OCI-LY3 (cell line): ENCODE measurements at regions not wholly inside any gene's neighbourhood (a gene's known extent, or its start where the extent isn't known, plus 50 kb on each side); places are given as distances from the start of the nearest gene placed in this dataset.

Experiments
- H2AFZ ChIP-seq: fragments of 200-600, 300-600 bp; shearing (Covaris generic); 2 replicates; pipeline ENCODE4 v1.6.0; 2014; ENCODE audit warnings: antibody characterized with exemption, low read depth, low read length
- H3K27ac ChIP-seq: fragments of 200-600, 300-600 bp; sonication (generic); 2 replicates; pipeline ENCODE4 v1.5.1; 2014; ENCODE audit warnings: mild to moderate bottlenecking, low read length, moderate library complexity, mixed read lengths
- H3K27me3 ChIP-seq: fragments of 200-600, 300-600 bp; sonication (generic); 2 replicates; pipeline ENCODE4 v1.6.1; 2014; ENCODE audit warnings: low read depth, low read length, mixed read lengths
- H3K36me3 ChIP-seq: fragments of 200-600, 300-600 bp; sonication (generic); replicated peaks from 2 replicates; pipeline ENCODE3; 2014; ENCODE audit warnings: low read depth, low read length, mixed read lengths
- H3K4me1 ChIP-seq: fragments of 300-600, 200-600 bp; sonication (generic); 2 replicates; pipeline ENCODE4 v1.6.1; 2014; ENCODE audit warnings: low read length, mixed read lengths
- H3K4me2 ChIP-seq: fragments of 200-600, 300-600 bp; sonication (generic); 2 replicates; pipeline ENCODE4 v1.6.1; 2014; ENCODE audit warnings: low read length, mixed read lengths
- H3K4me3 ChIP-seq: fragments of 300-600, 200-600 bp; sonication (generic); 2 replicates; pipeline ENCODE4 v1.5.1; 2014; ENCODE audit warnings: antibody characterized with exemption, mild to moderate bottlenecking, low read length, moderate library complexity
- H3K79me2 ChIP-seq: fragments of 300-600, 200-600 bp; shearing (Covaris generic); 2 replicates; pipeline ENCODE4 v1.6.1; 2014; ENCODE audit warnings: mild to moderate bottlenecking, low read length, mixed read lengths
- H3K9ac ChIP-seq: fragments of 300-600, 200-600 bp; shearing (Covaris generic); 2 replicates; pipeline ENCODE4 v1.6.0; 2014; ENCODE audit warnings: mild to moderate bottlenecking, low read length, moderate library complexity
- H3K9me3 ChIP-seq: fragments of 200-600, 300-600 bp; shearing (Covaris generic); 2 replicates; pipeline ENCODE4 v1.6.1; 2014; ENCODE audit warnings: low read length, mixed read lengths; ENCODE audit not compliant: insufficient read depth
- H4K20me1 ChIP-seq: fragments of 200-600, 300-600 bp; sonication (generic); 2 replicates; pipeline ENCODE4 v1.6.1; 2016; ENCODE audit warnings: low read length, mixed read lengths; ENCODE audit not compliant: insufficient read depth
- EZH2phosphoT487 ChIP-seq: fragments of 200-600 bp; shearing (Covaris generic); IDR thresholded peaks from 2 replicates; pipeline ENCODE4 v1.6.1; 2018; ENCODE audit warnings: antibody characterized with exemption, mixed run types, low read depth
- TF ChIP-seq, protein P1 (sequence below): fragments of 200-600, 300-600 bp; sonication (generic); IDR thresholded peaks from 2 replicates; pipeline ENCODE4 v1.5.1; 2014; ENCODE audit warnings: antibody characterized with exemption, low read length, low read depth

DNA sequence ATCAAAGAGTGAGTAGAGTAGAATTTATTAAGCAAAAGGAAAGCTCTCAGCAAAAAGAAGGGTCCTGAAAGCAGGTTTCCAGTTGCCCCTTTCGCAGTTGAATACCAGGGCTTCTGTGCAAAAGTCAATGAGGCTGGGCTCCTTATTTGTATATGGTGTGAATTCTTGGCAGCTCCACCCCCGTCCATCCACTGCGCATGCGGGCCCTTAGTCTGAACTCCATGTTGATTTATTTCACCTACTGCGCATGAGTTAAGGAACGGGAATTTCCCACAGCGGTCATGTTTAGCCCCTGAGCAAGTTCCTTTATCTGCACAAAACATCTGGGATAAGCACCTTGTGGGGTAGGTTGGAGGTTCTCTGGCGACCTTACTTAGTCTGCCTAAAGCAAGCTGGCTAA, 325.6 kb downstream of the ZWINT start:
- Histone ChIP-seq H3K27ac (no peak overlapping the region), H3K9me3 (no peaks in the 10 kb centered on the region), H3K79me2 (no peaks in the 10 kb centered on the region), H3K9ac (no peak overlapping the region), H3K4me1 (no peaks in the 10 kb centered on the region), H3K4me3 (no peak overlapping the region), H3K4me2 (no peak overlapping the region), H4K20me1 (no peaks in the 10 kb centered on the region), H3K36me3 (no peaks in the 10 kb centered on the region), H3K27me3 (no peaks in the 10 kb centered on the region), H2AFZ (no peak overlapping the region)
- TF ChIP-seq EZH2phosphoT487, result no peak
- TF ChIP-seq, protein P1, sequence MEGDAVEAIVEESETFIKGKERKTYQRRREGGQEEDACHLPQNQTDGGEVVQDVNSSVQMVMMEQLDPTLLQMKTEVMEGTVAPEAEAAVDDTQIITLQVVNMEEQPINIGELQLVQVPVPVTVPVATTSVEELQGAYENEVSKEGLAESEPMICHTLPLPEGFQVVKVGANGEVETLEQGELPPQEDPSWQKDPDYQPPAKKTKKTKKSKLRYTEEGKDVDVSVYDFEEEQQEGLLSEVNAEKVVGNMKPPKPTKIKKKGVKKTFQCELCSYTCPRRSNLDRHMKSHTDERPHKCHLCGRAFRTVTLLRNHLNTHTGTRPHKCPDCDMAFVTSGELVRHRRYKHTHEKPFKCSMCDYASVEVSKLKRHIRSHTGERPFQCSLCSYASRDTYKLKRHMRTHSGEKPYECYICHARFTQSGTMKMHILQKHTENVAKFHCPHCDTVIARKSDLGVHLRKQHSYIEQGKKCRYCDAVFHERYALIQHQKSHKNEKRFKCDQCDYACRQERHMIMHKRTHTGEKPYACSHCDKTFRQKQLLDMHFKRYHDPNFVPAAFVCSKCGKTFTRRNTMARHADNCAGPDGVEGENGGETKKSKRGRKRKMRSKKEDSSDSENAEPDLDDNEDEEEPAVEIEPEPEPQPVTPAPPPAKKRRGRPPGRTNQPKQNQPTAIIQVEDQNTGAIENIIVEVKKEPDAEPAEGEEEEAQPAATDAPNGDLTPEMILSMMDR, result no peak

DNA sequence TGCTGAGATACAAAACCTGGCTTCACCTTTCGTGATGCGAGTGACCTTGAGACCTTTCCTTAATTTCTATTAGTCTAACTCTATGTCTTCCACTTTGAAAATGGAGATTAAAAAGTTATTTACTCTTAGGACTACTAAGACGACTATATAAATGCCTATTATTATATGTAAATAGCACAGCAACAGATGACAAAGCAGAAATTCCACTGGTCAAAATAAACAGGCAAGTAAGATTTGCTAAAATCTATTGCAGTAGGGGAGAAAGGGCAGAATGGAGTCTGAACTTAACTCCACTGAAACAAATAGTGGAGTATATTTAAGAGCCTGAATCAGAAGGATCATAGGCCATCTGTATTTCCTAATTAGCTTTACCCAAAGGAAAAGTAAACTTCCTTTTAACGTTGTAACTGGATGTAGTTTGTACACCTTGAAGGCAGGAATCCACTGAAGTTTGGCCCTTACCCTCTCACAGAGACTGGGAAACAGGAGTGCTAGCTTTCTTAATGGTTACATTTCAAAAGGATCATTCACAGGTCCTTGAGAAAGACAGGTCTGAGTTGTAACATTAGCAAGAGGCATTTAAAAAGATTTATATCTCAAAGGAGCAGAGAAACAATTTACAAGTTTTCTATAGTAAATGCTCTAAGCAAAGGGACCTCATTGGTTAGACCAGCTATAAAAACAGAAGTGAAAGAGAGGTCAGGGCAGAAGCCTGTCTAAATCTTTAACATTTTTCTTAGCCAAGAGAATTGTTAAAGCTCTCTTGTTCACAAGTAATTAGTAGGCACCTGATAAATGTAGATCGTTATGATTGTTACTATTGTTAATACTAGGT, 332.5 kb downstream of the ZWINT start:
- no peaks in the 10 kb centered on the region for H3K9me3 ChIP-seq
- H2AFZ ChIP-seq, result no peak overlapping the region
- no peak overlapping the region for H3K4me2 ChIP-seq
- no peaks in the 10 kb centered on the region for H3K36me3 ChIP-seq
- H3K79me2 ChIP-seq, result no peaks in the 10 kb centered on the region
- H3K4me1 ChIP-seq, result 0 out of 2 replicates have a peak, but pooled peaks cover 3% of the 10 kb centered on the region
- no peaks in the 10 kb centered on the region for H3K27me3 ChIP-seq
- H3K27ac ChIP-seq, result no peak overlapping the region
- TF ChIP-seq, protein P1, result no peak
- no peak for TF ChIP-seq EZH2phosphoT487
- H3K4me3 ChIP-seq, result no peak overlapping the region
- H4K20me1 ChIP-seq, result no peaks in the 10 kb centered on the region
- no peak overlapping the region for H3K9ac ChIP-seq

DNA sequence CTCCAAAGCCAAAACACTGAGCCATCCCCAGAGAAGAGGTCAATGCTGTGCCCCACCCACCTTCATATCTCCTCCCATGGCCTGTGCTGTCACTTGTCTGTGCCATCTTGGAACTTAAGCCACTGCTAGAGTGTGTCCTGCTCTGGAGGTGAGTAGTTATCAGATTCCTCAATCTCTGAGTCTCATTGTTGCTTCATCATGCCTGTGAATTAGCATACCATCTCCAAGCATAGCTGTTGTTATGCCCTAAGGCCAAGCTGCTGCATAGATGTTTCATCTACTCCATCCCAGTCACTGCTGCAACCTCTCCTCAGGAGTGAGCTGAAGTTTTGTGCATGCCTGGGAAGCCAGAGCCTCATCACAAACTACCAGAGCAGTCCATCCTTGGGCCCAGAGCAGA, 349.0 kb downstream of the ZWINT start:
- Histone ChIP-seq H3K9ac (no peak overlapping the region), H3K27me3 (no peaks in the 10 kb centered on the region), H3K4me3 (no peak overlapping the region), H3K4me1 (no peaks in the 10 kb centered on the region), H3K27ac (no peak overlapping the region), H3K79me2 (no peaks in the 10 kb centered on the region), H3K9me3 (no peaks in the 10 kb centered on the region), H3K4me2 (no peak overlapping the region), H4K20me1 (no peaks in the 10 kb centered on the region), H3K36me3 (no peaks in the 10 kb centered on the region), H2AFZ (no peak overlapping the region)
- TF ChIP-seq EZH2phosphoT487, result no peak
- TF ChIP-seq, protein P1, result no peak

DNA sequence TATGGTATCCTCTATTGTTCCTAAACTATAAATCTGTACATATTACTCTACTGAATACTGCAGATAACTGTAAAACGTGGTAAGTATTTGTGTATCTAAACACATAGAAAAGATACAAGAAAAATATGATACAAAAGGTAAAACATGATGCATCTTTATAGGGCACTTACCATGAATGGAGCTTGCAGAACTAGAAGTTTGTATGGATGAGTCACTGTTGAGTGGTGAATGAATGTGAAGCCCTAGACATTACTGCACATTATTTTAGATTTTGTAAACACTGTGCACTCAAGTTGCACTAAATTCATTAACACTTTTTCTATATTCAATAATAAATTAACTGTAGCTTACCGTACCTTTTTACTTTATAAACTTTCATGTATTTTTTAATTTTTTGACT, 357.5 kb downstream of the ZWINT start:
- Histone ChIP-seq H2AFZ (no peak overlapping the region), H3K4me1 (no peaks in the 10 kb centered on the region), H4K20me1 (no peaks in the 10 kb centered on the region), H3K4me2 (no peak overlapping the region), H3K9ac (no peak overlapping the region), H3K27ac (no peak overlapping the region), H3K36me3 (no peaks in the 10 kb centered on the region), H3K79me2 (no peaks in the 10 kb centered on the region), H3K4me3 (no peak overlapping the region), H3K9me3 (no peaks in the 10 kb centered on the region), H3K27me3 (no peaks in the 10 kb centered on the region)
- TF ChIP-seq, protein P1, result no peak
- TF ChIP-seq EZH2phosphoT487, result no peak
